Liver (tissue), 8 donors: ENCODE measurements at regions not wholly inside any gene's neighbourhood (a gene's known extent, or its start where the extent isn't known, plus 50 kb on each side); places are given as distances from the start of the nearest gene placed in this dataset.

Source experiments
- DNase-seq: peaks from one replicate; pipeline ENCODE4 v3.0.0-alpha.2; 2017; ENCODE audit warnings: low spot score
- H3K27ac ChIP-seq, 2 donors: one replicate each; pipeline ENCODE4 v1.7.0; 2013; ENCODE audit warnings: inconsistent platforms in 2 of 2, low read length in 2 of 2, control low read depth in 1 of 2, low read depth in 1 of 2, mild to moderate bottlenecking in 1 of 2
- H3K27me3 ChIP-seq, 4 donors: one replicate each; pipeline versions ENCODE4 v1.6.1 to v1.7.0; 2013; ENCODE audit warnings: low read length in 3 of 4, inconsistent platforms in 1 of 4, mild to moderate bottlenecking in 1 of 4, moderate library complexity in 1 of 4; ENCODE audit not compliant: control insufficient read depth in 4 of 4, insufficient read depth in 4 of 4
- H3K36me3 ChIP-seq, 4 donors: one replicate each; pipeline versions ENCODE4 v1.6.1 to v1.7.0; 2013; ENCODE audit warnings: low read length in 3 of 4, mild to moderate bottlenecking in 3 of 4, low read depth in 1 of 4, moderate library complexity in 1 of 4; ENCODE audit not compliant: control insufficient read depth in 4 of 4, insufficient read depth in 3 of 4
- H3K4me1 ChIP-seq, 4 donors: one replicate each; pipeline versions ENCODE4 v1.6.1 to v1.7.0; 2013; ENCODE audit warnings: low read length in 3 of 4, mild to moderate bottlenecking in 3 of 4, moderate library complexity in 1 of 4; ENCODE audit not compliant: control insufficient read depth in 4 of 4, insufficient read depth in 4 of 4
- H3K4me3 ChIP-seq, 3 donors: one replicate each; pipeline versions ENCODE4 v1.6.1 to v1.7.0; 2013; ENCODE audit warnings: low read length in 3 of 3, control low read depth in 1 of 3, low read depth in 1 of 3, mild to moderate bottlenecking in 1 of 3
- H3K9ac ChIP-seq, 2 donors: one replicate each; pipeline ENCODE4 v1.7.0; 2013; ENCODE audit warnings: low read length in 2 of 2, mild to moderate bottlenecking in 2 of 2, moderate library complexity in 2 of 2, control low read depth in 1 of 2, low read depth in 1 of 2
- H3K9me3 ChIP-seq, 4 donors: one replicate each; pipeline versions ENCODE4 v1.6.1 to v1.7.0; 2013; ENCODE audit warnings: low read length in 3 of 4; ENCODE audit not compliant: control insufficient read depth in 4 of 4
- EGR1 ChIP-seq, 2 donors: IDR thresholded peaks; 2 replicates each; pipeline ENCODE4 v1.6.1; 2016 to 2018; ENCODE audit warnings: antibody characterized with exemption in 2 of 2, low read depth in 2 of 2
- FOXA1 ChIP-seq: IDR thresholded peaks from 2 replicates; pipeline ENCODE4 v1.6.1; 2016; ENCODE audit warnings: antibody characterized with exemption
- FOXA2 ChIP-seq: IDR thresholded peaks from 2 replicates; pipeline ENCODE4 v1.6.1; 2016; ENCODE audit warnings: antibody characterized with exemption
- GABPA ChIP-seq, 2 donors: IDR thresholded peaks in 1 of 2; conservative IDR thresholded peaks in 1 of 2; 2 replicates each; pipeline ENCODE4 v1.6.1; 2016; ENCODE audit warnings: antibody characterized with exemption in 2 of 2, mild to moderate bottlenecking in 1 of 2, moderate library complexity in 1 of 2
- HNF4A ChIP-seq, 2 donors: conservative IDR thresholded peaks; 2 replicates each; pipeline ENCODE4 v1.6.1; 2016; ENCODE audit warnings: antibody characterized with exemption in 2 of 2, mild to moderate bottlenecking in 2 of 2
- HNF4G ChIP-seq: IDR thresholded peaks from 2 replicates; pipeline ENCODE4 v1.6.1; 2016; ENCODE audit warnings: antibody characterized with exemption
- JUND ChIP-seq, 2 donors: IDR thresholded peaks; 2 replicates each; pipeline ENCODE4 v1.6.1; 2016; ENCODE audit warnings: antibody characterized with exemption in 2 of 2
- NR2F2 ChIP-seq: IDR thresholded peaks from 2 replicates; pipeline ENCODE4 v1.6.1; 2016; ENCODE audit warnings: antibody characterized with exemption
- RAD21 ChIP-seq, 2 donors: IDR thresholded peaks; 2 replicates each; pipeline ENCODE4 v1.6.1; 2016; ENCODE audit warnings: antibody characterized with exemption in 2 of 2, mild to moderate bottlenecking in 2 of 2
- RXRA ChIP-seq, 2 donors: IDR thresholded peaks; 2 replicates each; pipeline ENCODE4 v1.6.1; 2017 to 2018; ENCODE audit warnings: antibody characterized with exemption in 2 of 2, mild to moderate bottlenecking in 1 of 2
- SP1 ChIP-seq: IDR thresholded peaks from 2 replicates; pipeline ENCODE4 v1.6.1; 2018; ENCODE audit warnings: antibody characterized with exemption, mild to moderate bottlenecking
- TAF1 ChIP-seq: conservative IDR thresholded peaks from 2 replicates; pipeline ENCODE4 v1.6.1; 2016; ENCODE audit warnings: antibody characterized with exemption, mild to moderate bottlenecking
- YY1 ChIP-seq: IDR thresholded peaks from 2 replicates; pipeline ENCODE4 v1.6.1; 2016; ENCODE audit warnings: antibody characterized with exemption, mild to moderate bottlenecking
- WGBS: extraction: QIAGEN DNeasy Blood & Tissue Kit; methylation state at CpG from one replicate; pipeline ENCODE4 v1.1.7; 2013; 5-methylcytosine and 5-hydroxymethylcytosine counted together
- TF ChIP-seq, protein P1 (sequence below): fragments of 150-350 bp; IDR thresholded peaks from 2 replicates; pipeline ENCODE4 v1.5.1; 2017; ENCODE audit warnings: improper control_type of control experiment, low read depth, low read length; ENCODE audit not compliant: missing input control
- TF ChIP-seq, protein P2 (sequence below): IDR thresholded peaks from 2 replicates; pipeline ENCODE4 v1.6.1; 2016; ENCODE audit warnings: antibody characterized with exemption
- TF ChIP-seq, protein P3 (sequence below): IDR thresholded peaks from 2 replicates; pipeline ENCODE4 v1.6.1; 2016; ENCODE audit warnings: antibody characterized with exemption, mild to moderate bottlenecking
- TF ChIP-seq, protein P4 (sequence below): IDR thresholded peaks from 2 replicates; pipeline ENCODE4 v1.6.1; 2016; ENCODE audit warnings: antibody characterized with exemption
- TF ChIP-seq, protein P5 (sequence below): IDR thresholded peaks from 2 replicates; pipeline ENCODE4 v1.6.1; 2016; ENCODE audit warnings: antibody characterized with exemption
- donor health status: healthy.
- donor health status: healthy.
- donor health status: healthy.
- donor health status: healthy.
- donor health status: healthy.

DNA sequence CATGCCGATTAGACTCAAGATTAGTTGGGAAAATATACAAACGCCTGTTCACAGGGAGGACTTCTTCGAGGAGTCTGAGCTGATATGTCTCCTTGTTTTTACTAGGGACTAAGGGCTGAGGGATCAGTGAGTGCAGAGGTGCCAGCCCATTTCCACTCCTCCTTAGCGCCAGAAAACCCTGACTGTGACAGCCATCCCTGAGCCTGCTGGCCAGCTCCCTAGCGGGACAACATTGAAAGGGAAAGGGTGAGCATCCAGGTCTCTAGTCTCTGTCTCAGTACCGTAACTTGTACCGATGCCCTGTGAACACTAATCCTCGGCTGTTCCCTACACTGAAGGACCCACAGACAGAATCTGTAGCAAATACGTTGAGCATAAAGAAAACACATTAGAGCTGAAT is 243.4 kb downstream of the WNT5A start:
- Histone ChIP-seq H3K4me1 (no peaks in the 10 kb centered on the region), H3K9ac (no peak overlapping the region), H3K27ac (no peak overlapping the region), H3K36me3 (no peaks in the 10 kb centered on the region), H3K27me3 (peaks cover 0 to 3% (median 0%) of the 10 kb centered on the region in 4 donors), H3K9me3 (no peaks in the 10 kb centered on the region), H3K4me3 (no peak overlapping the region)
- TF ChIP-seq NR2F2: no peak
- no peak for TF ChIP-seq FOXA2
- no peak for TF ChIP-seq JUND (IDR thresholded peaks at IDR 0.05)
- no peak for TF ChIP-seq HNF4G
- TF ChIP-seq, protein P1, sequence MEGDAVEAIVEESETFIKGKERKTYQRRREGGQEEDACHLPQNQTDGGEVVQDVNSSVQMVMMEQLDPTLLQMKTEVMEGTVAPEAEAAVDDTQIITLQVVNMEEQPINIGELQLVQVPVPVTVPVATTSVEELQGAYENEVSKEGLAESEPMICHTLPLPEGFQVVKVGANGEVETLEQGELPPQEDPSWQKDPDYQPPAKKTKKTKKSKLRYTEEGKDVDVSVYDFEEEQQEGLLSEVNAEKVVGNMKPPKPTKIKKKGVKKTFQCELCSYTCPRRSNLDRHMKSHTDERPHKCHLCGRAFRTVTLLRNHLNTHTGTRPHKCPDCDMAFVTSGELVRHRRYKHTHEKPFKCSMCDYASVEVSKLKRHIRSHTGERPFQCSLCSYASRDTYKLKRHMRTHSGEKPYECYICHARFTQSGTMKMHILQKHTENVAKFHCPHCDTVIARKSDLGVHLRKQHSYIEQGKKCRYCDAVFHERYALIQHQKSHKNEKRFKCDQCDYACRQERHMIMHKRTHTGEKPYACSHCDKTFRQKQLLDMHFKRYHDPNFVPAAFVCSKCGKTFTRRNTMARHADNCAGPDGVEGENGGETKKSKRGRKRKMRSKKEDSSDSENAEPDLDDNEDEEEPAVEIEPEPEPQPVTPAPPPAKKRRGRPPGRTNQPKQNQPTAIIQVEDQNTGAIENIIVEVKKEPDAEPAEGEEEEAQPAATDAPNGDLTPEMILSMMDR: no peak
- no peak for TF ChIP-seq SP1
- TF ChIP-seq GABPA (IDR thresholded peaks at IDR 0.05 in 1 of 2, conservative IDR thresholded peaks at IDR 0.05 in 1 of 2): no peak
- TF ChIP-seq RAD21 (IDR thresholded peaks at IDR 0.05): no peak
- TF ChIP-seq, protein P2, sequence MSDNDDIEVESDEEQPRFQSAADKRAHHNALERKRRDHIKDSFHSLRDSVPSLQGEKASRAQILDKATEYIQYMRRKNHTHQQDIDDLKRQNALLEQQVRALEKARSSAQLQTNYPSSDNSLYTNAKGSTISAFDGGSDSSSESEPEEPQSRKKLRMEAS: no peak
- TF ChIP-seq, protein P3, sequence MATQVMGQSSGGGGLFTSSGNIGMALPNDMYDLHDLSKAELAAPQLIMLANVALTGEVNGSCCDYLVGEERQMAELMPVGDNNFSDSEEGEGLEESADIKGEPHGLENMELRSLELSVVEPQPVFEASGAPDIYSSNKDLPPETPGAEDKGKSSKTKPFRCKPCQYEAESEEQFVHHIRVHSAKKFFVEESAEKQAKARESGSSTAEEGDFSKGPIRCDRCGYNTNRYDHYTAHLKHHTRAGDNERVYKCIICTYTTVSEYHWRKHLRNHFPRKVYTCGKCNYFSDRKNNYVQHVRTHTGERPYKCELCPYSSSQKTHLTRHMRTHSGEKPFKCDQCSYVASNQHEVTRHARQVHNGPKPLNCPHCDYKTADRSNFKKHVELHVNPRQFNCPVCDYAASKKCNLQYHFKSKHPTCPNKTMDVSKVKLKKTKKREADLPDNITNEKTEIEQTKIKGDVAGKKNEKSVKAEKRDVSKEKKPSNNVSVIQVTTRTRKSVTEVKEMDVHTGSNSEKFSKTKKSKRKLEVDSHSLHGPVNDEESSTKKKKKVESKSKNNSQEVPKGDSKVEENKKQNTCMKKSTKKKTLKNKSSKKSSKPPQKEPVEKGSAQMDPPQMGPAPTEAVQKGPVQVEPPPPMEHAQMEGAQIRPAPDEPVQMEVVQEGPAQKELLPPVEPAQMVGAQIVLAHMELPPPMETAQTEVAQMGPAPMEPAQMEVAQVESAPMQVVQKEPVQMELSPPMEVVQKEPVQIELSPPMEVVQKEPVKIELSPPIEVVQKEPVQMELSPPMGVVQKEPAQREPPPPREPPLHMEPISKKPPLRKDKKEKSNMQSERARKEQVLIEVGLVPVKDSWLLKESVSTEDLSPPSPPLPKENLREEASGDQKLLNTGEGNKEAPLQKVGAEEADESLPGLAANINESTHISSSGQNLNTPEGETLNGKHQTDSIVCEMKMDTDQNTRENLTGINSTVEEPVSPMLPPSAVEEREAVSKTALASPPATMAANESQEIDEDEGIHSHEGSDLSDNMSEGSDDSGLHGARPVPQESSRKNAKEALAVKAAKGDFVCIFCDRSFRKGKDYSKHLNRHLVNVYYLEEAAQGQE: no peak
- TF ChIP-seq EGR1 (IDR thresholded peaks at IDR 0.05; ENCODE audit: low read depth in 2 of 2): no peak
- TF ChIP-seq, protein P4, sequence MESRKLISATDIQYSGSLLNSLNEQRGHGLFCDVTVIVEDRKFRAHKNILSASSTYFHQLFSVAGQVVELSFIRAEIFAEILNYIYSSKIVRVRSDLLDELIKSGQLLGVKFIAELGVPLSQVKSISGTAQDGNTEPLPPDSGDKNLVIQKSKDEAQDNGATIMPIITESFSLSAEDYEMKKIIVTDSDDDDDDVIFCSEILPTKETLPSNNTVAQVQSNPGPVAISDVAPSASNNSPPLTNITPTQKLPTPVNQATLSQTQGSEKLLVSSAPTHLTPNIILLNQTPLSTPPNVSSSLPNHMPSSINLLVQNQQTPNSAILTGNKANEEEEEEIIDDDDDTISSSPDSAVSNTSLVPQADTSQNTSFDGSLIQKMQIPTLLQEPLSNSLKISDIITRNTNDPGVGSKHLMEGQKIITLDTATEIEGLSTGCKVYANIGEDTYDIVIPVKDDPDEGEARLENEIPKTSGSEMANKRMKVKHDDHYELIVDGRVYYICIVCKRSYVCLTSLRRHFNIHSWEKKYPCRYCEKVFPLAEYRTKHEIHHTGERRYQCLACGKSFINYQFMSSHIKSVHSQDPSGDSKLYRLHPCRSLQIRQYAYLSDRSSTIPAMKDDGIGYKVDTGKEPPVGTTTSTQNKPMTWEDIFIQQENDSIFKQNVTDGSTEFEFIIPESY: no peak
- no peak for TF ChIP-seq YY1
- TF ChIP-seq RXRA (IDR thresholded peaks at IDR 0.05): no peak
- no peak for TF ChIP-seq HNF4A (conservative IDR thresholded peaks at IDR 0.05)
- no peak for TF ChIP-seq TAF1
- TF ChIP-seq, protein P5, sequence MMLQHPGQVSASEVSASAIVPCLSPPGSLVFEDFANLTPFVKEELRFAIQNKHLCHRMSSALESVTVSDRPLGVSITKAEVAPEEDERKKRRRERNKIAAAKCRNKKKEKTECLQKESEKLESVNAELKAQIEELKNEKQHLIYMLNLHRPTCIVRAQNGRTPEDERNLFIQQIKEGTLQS: no peak
- WGBS: 72% methylated on average over 9 of the region's 9 CpGs
- no peak for DNase-seq

DNA sequence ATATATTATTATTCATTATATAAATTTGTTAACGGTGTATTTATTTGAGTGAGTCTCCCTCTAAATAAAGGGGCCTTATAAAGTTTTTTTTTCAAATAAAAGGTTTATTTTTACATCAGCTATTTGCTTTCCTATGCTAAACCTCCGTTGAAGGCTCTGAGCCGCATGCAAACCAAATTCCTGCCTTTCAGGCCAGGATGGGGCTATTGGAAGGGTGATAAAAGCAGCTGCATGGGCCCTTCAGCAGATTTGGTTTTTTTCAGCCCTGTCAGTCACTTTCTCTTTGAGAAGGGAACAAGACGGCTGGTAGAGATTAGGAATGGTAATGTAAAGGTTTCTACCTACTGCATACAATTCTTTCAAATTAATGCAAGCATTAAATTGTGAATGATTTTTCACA is 244.2 kb downstream of the WNT5A start:
- H3K27me3 ChIP-seq: peaks cover 0 to 3% (median 0%) of the 10 kb centered on the region in 4 donors
- no peak overlapping the region for H3K9ac ChIP-seq
- no peaks in the 10 kb centered on the region for H3K36me3 ChIP-seq
- 41% methylated on average over 4 of the region's 4 CpGs for WGBS
- DNase-seq: no peak
- H3K4me1 ChIP-seq: no peaks in the 10 kb centered on the region
- H3K27ac ChIP-seq: no peak overlapping the region
- no peaks in the 10 kb centered on the region for H3K9me3 ChIP-seq
- H3K4me3 ChIP-seq: no peak overlapping the region
- TF ChIP-seq, protein P2: no peak
- TF ChIP-seq FOXA2 (no peak), HNF4A (conservative IDR thresholded peaks at IDR 0.05) (no peak), TAF1 (no peak), RXRA (IDR thresholded peaks at IDR 0.05) (no peak), JUND (IDR thresholded peaks at IDR 0.05) (no peak), YY1 (no peak), RAD21 (IDR thresholded peaks at IDR 0.05) (no peak), GABPA (IDR thresholded peaks at IDR 0.05 in 1 of 2, conservative IDR thresholded peaks at IDR 0.05 in 1 of 2) (no peak), SP1 (no peak), NR2F2 (no peak), EGR1 (IDR thresholded peaks at IDR 0.05; ENCODE audit: low read depth in 2 of 2) (no peak), FOXA1 (no peak), HNF4G (no peak)
- TF ChIP-seq, protein P4: no peak
- TF ChIP-seq, protein P1: no peak
- TF ChIP-seq, protein P5: no peak
